ENCODE measurements at regions not wholly inside any gene's neighbourhood (a gene's known extent, or its start where the extent isn't known, plus 50 kb on each side); places are given as distances from the start of the nearest gene placed in this dataset.

GRCh38 chr15:31858026-31858425 is 172.3 kb upstream of the CHRNA7 start:
- intact Hi-C loops (cut with micrococcal nuclease) = no loop called here
- DNase-seq (no peak), ATAC-seq (no peak)

DNA sequence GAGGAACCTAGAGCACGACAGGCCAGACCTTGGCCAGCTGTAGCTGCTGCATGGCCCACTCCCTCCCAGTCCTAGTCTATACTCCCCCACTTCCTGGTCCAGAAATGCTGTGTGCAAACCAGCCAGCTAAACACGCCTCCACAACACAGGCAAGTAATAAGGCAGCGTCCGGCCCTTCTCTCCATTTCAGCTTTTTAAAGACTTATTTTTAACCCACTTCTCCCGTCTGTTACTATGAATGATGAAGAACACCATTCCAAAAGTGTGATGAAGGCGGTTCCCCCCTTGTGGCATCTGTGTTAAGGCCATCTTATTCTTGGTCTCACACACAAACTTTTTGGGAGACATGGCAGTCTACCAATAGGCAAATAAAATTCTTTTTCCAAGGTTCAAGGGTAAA is 164.1 kb upstream of the CHRNA7 start:
- ATAC-seq (no peak), DNase-seq (no peak)
- intact Hi-C loops (cut with micrococcal nuclease) = no loop called here

- peak; percentile 37 for ATAC-seq
- intact Hi-C loops (cut with micrococcal nuclease) = no loop called here
Measured at GRCh38 chr15:31867536-31868442, 162.5 kb upstream of the CHRNA7 start.

GRCh38 chr15:31869686-31870307 is 160.5 kb upstream of the CHRNA7 start:
- ATAC-seq (no peak), DNase-seq (peak; percentile 44)
- intact Hi-C loops (cut with micrococcal nuclease) = no loop called here

More at GRCh38 chr15:31867536-31868442, 162.5 kb upstream of the CHRNA7 start:
- DNase-seq = peak; percentile 80

GRCh38 chr15:31870328-31871165 is 159.8 kb upstream of the CHRNA7 start, which contains the start of gene OTUD7A:
Gene OTUD7A, minus strand, starts transcription at chr15:31870673.
- DNase-seq (peak; percentile 93), ATAC-seq (peak; percentile 96)
- intact Hi-C loops (cut with micrococcal nuclease) = no loop called here

DNA sequence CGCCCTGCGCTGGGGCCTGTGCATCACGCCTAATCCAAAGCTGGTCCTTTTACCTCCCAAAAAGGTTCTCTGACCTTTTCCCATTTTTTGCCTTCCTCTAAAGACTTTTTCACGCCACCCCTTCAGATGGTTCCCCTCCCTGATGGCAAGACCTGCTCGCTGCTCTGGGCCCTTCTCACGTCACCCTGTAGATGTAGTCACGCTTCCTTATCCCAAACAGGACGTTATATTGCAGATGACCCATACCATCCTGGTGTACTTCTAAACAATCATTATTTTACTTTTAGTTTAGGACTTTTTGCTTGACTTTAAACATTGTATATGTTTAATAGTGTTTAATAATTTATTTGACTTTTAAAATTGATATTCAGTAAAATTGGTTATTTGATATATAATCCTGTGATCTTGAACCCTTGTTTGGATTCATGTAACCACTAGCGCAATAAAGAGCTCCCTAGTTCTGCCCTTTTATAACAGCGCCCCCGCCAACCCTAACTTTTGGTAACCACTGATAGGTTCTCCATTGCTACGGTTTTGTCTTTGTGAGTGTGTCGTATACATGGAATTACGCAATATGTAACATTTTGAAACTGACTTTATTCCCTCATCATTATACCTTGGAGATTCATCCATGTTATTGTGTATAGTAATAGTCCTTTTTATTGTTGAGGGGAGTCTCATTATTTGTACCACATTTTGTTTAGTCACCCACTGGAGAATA is 159.0 kb upstream of the CHRNA7 start:
- ATAC-seq = peak; percentile 10
- DNase-seq = no peak
- intact Hi-C loops (cut with micrococcal nuclease) = no loop called here

GRCh38 chr15:31871887-31872281 is 158.4 kb upstream of the CHRNA7 start:
- no peak for ATAC-seq
- intact Hi-C loops (cut with micrococcal nuclease) = no loop called here

GRCh38 chr15:31887246-31887645 is 143.1 kb upstream of the CHRNA7 start:
- ATAC-seq (no peak), DNase-seq (no peak)
- intact Hi-C loops (cut with micrococcal nuclease) = no loop called here

More at GRCh38 chr15:31871887-31872281, 158.4 kb upstream of the CHRNA7 start:
- DNase-seq = no peak

DNA sequence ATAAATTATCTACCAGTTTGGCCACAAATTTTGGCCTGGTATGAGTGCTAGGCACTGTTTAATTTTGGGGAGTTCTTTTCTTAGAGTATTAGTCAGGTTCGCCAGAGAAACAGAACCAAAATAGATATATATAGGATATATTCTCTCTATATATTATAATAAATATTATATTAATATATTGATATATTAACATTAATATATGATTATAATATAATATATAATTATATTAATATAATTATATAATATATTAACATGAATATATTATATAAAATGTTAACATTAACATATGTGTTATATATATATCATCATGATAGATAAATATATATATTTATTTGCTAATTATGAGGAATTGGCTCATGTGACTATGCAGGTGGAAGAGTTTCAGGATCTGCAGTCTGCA is 137.8 kb upstream of the CHRNA7 start:
- no peak for ATAC-seq
- intact Hi-C loops (cut with micrococcal nuclease) = no loop called here
- DNase-seq = no peak

DNA sequence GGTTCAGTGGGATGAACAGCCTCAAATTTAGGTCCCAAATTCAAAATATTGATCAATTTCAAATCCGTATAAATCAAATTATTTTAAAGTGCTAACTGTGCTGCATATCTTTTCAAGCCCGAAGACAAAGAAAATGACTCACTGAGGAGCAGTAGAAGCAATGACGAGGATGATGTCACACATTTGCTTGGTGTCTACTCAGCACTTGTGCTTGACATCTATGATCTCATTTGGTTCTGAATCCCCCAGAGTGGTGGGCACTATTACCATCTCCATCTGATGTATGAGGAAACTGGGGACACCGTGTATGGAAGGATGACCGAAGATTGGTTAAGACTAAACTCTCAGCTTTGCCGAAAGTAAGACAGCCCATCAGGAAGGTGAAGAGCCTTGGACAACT is 136.5 kb upstream of the CHRNA7 start:
- intact Hi-C loops (cut with micrococcal nuclease) = no loop called here
- DNase-seq (no peak), ATAC-seq (no peak)

DNA sequence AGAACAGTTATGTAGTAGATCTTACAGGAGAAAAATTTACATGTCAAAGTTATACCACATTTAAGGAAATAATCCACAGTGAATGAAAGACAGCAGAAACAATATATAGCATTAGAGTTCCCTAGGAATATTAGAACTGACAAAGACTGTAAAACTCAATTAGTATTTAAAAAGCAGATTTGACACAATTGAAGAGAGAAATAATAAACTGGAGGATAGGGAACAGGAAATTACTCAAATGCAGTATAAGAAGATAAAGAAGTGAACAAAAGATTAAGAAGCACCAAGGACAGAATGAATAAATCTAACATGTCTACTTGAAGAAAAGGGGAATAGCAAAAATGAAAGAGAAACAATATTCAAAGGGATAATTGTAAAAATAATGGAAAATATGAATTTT is 132.6 kb upstream of the CHRNA7 start:
- DNase-seq (no peak), ATAC-seq (no peak)
- intact Hi-C loops (cut with micrococcal nuclease) = no loop called here

- DNase-seq (no peak), ATAC-seq (no peak)
- intact Hi-C loops (cut with micrococcal nuclease) = no loop called here
Measured at GRCh38 chr15:31901501-31901900, 128.8 kb upstream of the CHRNA7 start.

- DNase-seq = no peak
- intact Hi-C loops (cut with micrococcal nuclease) = no loop called here
- ATAC-seq = peak; percentile 79
Measured at GRCh38 chr15:31905054-31905453, 125.3 kb upstream of the CHRNA7 start.

DNA sequence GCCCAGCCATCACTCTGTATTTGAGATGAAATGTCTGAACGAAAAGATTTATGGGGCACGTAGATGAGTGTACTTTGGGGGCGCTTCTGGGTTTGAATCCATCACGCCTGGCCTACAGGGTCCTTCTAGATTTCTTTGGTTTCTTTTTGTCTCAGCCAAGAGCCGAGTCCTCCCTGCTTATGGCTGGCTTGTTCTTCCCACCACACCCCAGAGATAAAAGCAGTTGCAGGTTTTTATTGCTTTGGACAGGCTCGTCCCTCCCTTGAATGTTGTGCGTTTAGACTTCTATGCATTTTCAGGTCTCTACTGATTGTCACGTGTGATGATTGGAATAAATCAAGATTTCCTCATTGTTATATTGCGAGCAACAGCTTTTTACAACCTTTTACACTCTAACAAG is 104.8 kb upstream of the CHRNA7 start:
- no peak for ATAC-seq
- DNase-seq = no peak
- intact Hi-C loops (cut with micrococcal nuclease) = no loop called here

DNA sequence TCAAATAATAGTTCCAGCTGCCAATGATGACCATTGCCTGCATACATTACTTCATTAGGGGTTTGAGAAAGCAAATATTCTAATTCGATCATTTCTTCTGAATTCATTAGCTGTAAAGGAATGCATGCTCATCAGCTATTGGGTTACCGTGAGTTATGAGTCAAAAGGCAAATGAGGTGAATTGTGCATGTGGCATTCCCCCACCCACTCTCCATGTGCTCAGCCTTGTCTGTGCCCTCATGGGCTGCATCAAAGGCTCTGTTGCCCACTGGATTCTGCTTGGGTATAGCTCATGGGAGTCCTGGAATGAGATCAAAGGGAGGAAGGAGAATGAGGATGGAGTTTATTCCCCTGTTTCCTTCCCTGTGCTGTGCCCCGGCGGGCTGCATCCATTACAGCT is 99.3 kb upstream of the CHRNA7 start:
- no peak for DNase-seq
- no peak for ATAC-seq
- intact Hi-C loops (cut with micrococcal nuclease) = no loop called here

DNA sequence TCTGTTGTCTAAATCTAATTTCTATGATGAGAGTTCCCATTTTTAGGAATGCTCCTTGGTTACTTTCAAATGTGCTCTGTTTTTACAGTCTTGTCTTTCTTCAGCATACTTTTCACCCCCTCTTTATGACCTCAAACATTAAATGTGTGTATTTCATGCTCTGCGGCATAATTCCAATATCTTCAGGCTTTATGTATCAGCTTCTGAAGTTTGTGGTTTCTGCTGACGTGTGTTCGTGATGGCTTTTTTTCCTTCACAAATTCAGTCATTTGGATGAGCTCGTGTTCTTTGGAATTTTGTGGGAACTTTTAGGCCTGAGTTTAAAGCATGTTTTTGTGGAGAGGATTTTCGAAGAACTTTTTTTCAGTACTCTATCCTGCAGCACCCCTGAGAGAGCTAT is 97.7 kb upstream of the CHRNA7 start:
- intact Hi-C loops (cut with micrococcal nuclease) = no loop called here
- no peak for DNase-seq
- no peak for ATAC-seq

GRCh38 chr15:31934821-31935220 is 95.5 kb upstream of the CHRNA7 start:
- DNase-seq = no peak
- no peak for ATAC-seq
- intact Hi-C loops (cut with micrococcal nuclease) = no loop called here

- ATAC-seq (no peak), DNase-seq (no peak)
- intact Hi-C loops (cut with micrococcal nuclease) = no loop called here
Measured at GRCh38 chr15:31953478-31953877, 76.8 kb upstream of the CHRNA7 start.
